ENCODE measurements at regions not wholly inside any gene's neighbourhood (a gene's known extent, or its start where the extent isn't known, plus 50 kb on each side); places are given as distances from the start of the nearest gene placed in this dataset.

DNA sequence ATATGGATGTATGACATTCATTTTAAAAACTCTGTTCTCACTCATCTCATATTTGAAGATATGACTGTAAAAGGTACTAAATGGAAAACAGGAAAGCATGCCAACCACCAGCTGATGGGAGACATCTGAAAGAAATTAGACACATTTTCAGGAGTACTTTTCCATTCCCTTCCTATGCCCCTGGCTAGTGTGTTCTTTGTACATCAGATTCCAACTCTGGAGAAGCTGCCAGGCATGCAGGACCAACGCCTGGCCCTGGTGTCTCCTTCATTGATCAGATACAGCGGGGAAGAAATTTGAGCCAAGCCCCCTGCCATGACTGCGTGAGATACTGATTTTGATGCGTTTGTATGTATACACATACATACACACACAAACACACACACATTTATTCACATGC lies 599.0 kb upstream of the SYT4 start:
- no peak overlapping the region for H3K27ac ChIP-seq (ENCODE audit: control insufficient read depth, insufficient read depth, low read length)
- H3K4me2 ChIP-seq (ENCODE audit: control insufficient read depth, extremely low read depth, insufficient read depth, low read depth, low read length) = no peak overlapping the region
- no peak for DNase-seq (ENCODE audit: low read depth, low spot score)
- H3K4me3 ChIP-seq (ENCODE audit: control insufficient read depth in 2 of 3, extremely low read depth in 1 of 3, insufficient read depth in 2 of 3, low read depth in 1 of 3, low read length in 3 of 3) = no peak overlapping the region
- TF ChIP-seq, protein P1, sequence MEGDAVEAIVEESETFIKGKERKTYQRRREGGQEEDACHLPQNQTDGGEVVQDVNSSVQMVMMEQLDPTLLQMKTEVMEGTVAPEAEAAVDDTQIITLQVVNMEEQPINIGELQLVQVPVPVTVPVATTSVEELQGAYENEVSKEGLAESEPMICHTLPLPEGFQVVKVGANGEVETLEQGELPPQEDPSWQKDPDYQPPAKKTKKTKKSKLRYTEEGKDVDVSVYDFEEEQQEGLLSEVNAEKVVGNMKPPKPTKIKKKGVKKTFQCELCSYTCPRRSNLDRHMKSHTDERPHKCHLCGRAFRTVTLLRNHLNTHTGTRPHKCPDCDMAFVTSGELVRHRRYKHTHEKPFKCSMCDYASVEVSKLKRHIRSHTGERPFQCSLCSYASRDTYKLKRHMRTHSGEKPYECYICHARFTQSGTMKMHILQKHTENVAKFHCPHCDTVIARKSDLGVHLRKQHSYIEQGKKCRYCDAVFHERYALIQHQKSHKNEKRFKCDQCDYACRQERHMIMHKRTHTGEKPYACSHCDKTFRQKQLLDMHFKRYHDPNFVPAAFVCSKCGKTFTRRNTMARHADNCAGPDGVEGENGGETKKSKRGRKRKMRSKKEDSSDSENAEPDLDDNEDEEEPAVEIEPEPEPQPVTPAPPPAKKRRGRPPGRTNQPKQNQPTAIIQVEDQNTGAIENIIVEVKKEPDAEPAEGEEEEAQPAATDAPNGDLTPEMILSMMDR (optimal IDR thresholded peaks at IDR 0.05 in 1 of 3, IDR thresholded peaks at IDR 0.05 in 1 of 3, conservative IDR thresholded peaks at IDR 0.05 in 1 of 3; ENCODE audit: extremely low read depth in 1 of 3, insufficient read depth in 2 of 3, low read length in 3 of 3) = no peak
- no peak for TF ChIP-seq EZH2 (IDR thresholded peaks at IDR 0.05; ENCODE audit: low read length)
- no peak overlapping the region for H3K9ac ChIP-seq (ENCODE audit: control insufficient read depth, extremely low read depth, insufficient read depth, low read length)
- dilution Hi-C loops (cut with MboI; ENCODE audit: extremely low pct_ligation_motif_present, low sequenced_read_pairs) = no loop called here
- no peaks in the 10 kb centered on the region for H3K27me3 ChIP-seq (ENCODE audit: control insufficient read depth, extremely low read depth, insufficient read depth, low read length)
- FAIRE-seq = no peak
- H2AFZ ChIP-seq (ENCODE audit: control insufficient read depth, low read length) = no peak overlapping the region
- no peaks in the 10 kb centered on the region for H3K79me2 ChIP-seq (ENCODE audit: control insufficient read depth, insufficient read depth, low read length)
- H3K9me3 ChIP-seq (ENCODE audit: control insufficient read depth, low read depth, low read length) = no peaks in the 10 kb centered on the region
- no peaks in the 10 kb centered on the region for H3K4me1 ChIP-seq (ENCODE audit: control insufficient read depth, extremely low read depth, insufficient read depth, low read length)
- no peaks in the 10 kb centered on the region for H3K9me1 ChIP-seq (ENCODE audit: control insufficient read depth, extremely low read depth, insufficient read depth, low read length)
- H4K20me1 ChIP-seq (ENCODE audit: control insufficient read depth, extremely low read depth, insufficient read depth, low read length) = no peaks in the 10 kb centered on the region
- H3K36me3 ChIP-seq (ENCODE audit: control insufficient read depth in 2 of 2, extremely low read depth in 1 of 2, insufficient read depth in 2 of 2, low read length in 2 of 2) = no peaks in the 10 kb centered on the region

DNA sequence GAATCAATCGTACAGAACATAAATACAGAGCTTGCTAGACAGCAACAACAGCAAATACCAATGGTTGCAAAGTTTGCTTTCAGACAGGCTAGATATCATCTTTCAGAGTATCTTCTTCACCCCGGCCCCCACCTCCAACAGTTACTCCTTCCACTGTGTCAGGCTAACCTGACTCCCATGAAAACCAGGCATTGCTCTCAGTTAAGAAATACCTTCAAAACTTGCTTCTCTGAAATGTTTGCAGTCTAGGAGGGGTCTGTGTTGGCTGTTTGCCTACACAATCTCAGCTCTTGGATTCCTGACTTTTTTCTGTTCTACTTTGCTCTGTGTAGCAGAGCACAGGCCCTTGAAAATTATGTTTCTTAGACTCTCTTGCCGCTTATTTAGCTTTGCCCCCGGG lies 599.5 kb upstream of the SYT4 start:
- dilution Hi-C loops (cut with MboI; ENCODE audit: extremely low pct_ligation_motif_present, low sequenced_read_pairs) = no loop called here
- Histone ChIP-seq H3K4me1 (ENCODE audit: control insufficient read depth, extremely low read depth, insufficient read depth, low read length) (no peaks in the 10 kb centered on the region), H3K27ac (ENCODE audit: control insufficient read depth, insufficient read depth, low read length) (no peak overlapping the region)

More for the DNA sequence above, 599.5 kb upstream of the SYT4 start:
- FAIRE-seq (no peak), DNase-seq (ENCODE audit: low read depth, low spot score) (no peak)
- H2AFZ ChIP-seq (ENCODE audit: control insufficient read depth, low read length) = no peak overlapping the region
- H3K4me2 ChIP-seq (ENCODE audit: control insufficient read depth, extremely low read depth, insufficient read depth, low read depth, low read length) = no peak overlapping the region
- no peaks in the 10 kb centered on the region for H4K20me1 ChIP-seq (ENCODE audit: control insufficient read depth, extremely low read depth, insufficient read depth, low read length)
- TF ChIP-seq, protein P1 (optimal IDR thresholded peaks at IDR 0.05 in 1 of 3, IDR thresholded peaks at IDR 0.05 in 1 of 3, conservative IDR thresholded peaks at IDR 0.05 in 1 of 3; ENCODE audit: extremely low read depth in 1 of 3, insufficient read depth in 2 of 3, low read length in 3 of 3) = no peak
- no peak for TF ChIP-seq EZH2 (IDR thresholded peaks at IDR 0.05; ENCODE audit: low read length)
- H3K36me3 ChIP-seq (ENCODE audit: control insufficient read depth in 2 of 2, extremely low read depth in 1 of 2, insufficient read depth in 2 of 2, low read length in 2 of 2) = no peaks in the 10 kb centered on the region
- H3K79me2 ChIP-seq (ENCODE audit: control insufficient read depth, insufficient read depth, low read length) = no peaks in the 10 kb centered on the region
- no peaks in the 10 kb centered on the region for H3K9me3 ChIP-seq (ENCODE audit: control insufficient read depth, low read depth, low read length)
- H3K9ac ChIP-seq (ENCODE audit: control insufficient read depth, extremely low read depth, insufficient read depth, low read length) = no peak overlapping the region
- no peaks in the 10 kb centered on the region for H3K27me3 ChIP-seq (ENCODE audit: control insufficient read depth, extremely low read depth, insufficient read depth, low read length)
- no peaks in the 10 kb centered on the region for H3K9me1 ChIP-seq (ENCODE audit: control insufficient read depth, extremely low read depth, insufficient read depth, low read length)
- H3K4me3 ChIP-seq (ENCODE audit: control insufficient read depth in 2 of 3, extremely low read depth in 1 of 3, insufficient read depth in 2 of 3, low read depth in 1 of 3, low read length in 3 of 3) = no peak overlapping the region

Data from keratinocyte (primary cell).